ENCODE measurements at regions not wholly inside any gene's neighbourhood (a gene's known extent, or its start where the extent isn't known, plus 50 kb on each side); places are given as distances from the start of the nearest gene placed in this dataset.

DNA sequence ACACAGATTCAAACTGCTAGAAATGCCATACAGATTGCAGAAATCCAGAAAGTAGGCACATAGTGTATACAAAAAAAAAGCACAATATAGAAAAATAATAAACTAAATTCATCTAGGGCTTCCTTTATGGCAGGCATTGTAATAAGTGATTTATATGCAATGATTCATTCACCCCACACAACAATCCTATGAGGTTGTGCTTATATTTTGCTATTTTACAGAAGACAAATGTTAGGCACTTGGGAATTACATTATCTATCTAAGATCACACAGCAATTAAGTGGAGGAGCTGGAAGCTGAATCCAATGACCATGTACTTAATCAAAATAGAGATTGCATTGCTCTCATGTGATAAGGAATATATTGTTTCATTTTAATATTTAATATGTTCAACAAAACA is 225.7 kb upstream of the KCNK2 start:
- Histone ChIP-seq H3K4me1 (ENCODE audit: low read length) (no peaks in the 10 kb centered on the region), H3K9me3 (ENCODE audit: insufficient read depth, low read length) (no peaks in the 10 kb centered on the region), H2AFZ (ENCODE audit: low read depth, low read length) (no peak overlapping the region), H3K36me3 (replicated peaks; ENCODE audit: low read depth, low read length) (no peaks in the 10 kb centered on the region), H3K4me2 (ENCODE audit: low read length) (no peak overlapping the region), H3K4me3 (ENCODE audit: low read length) (no peak overlapping the region), H3K79me2 (ENCODE audit: low read length) (no peaks in the 10 kb centered on the region), H4K20me1 (ENCODE audit: insufficient read depth, low read length) (no peaks in the 10 kb centered on the region), H3K27ac (ENCODE audit: low read length) (no peak overlapping the region), H3K9ac (ENCODE audit: low read length) (no peak overlapping the region), H3K27me3 (ENCODE audit: low read depth, low read length) (peaks cover 3% of the 10 kb centered on the region; the same call in 1 of the 2 replicates)
- TF ChIP-seq, protein P1, sequence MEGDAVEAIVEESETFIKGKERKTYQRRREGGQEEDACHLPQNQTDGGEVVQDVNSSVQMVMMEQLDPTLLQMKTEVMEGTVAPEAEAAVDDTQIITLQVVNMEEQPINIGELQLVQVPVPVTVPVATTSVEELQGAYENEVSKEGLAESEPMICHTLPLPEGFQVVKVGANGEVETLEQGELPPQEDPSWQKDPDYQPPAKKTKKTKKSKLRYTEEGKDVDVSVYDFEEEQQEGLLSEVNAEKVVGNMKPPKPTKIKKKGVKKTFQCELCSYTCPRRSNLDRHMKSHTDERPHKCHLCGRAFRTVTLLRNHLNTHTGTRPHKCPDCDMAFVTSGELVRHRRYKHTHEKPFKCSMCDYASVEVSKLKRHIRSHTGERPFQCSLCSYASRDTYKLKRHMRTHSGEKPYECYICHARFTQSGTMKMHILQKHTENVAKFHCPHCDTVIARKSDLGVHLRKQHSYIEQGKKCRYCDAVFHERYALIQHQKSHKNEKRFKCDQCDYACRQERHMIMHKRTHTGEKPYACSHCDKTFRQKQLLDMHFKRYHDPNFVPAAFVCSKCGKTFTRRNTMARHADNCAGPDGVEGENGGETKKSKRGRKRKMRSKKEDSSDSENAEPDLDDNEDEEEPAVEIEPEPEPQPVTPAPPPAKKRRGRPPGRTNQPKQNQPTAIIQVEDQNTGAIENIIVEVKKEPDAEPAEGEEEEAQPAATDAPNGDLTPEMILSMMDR (IDR thresholded peaks at IDR 0.05; ENCODE audit: low read depth, low read length): no peak
- TF ChIP-seq EZH2phosphoT487 (IDR thresholded peaks at IDR 0.05; ENCODE audit: low read depth): no peak

DNA sequence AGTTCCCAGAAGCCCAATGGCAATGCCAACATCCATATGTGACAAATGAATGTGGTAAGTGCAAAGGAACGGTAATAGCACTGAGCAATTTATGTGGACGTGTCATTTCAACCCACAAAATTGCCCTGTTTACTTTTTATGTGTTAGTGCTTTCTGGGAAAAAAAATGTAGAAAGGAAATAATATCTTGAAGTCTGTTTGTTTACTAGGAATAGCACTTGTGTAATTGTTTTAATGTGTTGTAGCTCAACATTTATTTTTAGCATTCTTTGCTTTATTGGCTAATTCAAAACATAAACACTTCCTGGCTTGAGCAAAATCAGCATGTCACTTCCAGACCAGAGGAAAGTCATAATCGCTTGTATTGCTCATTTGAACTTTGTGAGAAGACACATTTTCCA is 224.8 kb upstream of the KCNK2 start:
- peaks cover 3% of the 10 kb centered on the region; the same call in 1 of the 2 replicates for H3K27me3 ChIP-seq (ENCODE audit: low read depth, low read length)
- no peaks in the 10 kb centered on the region for H3K79me2 ChIP-seq (ENCODE audit: low read length)
- H3K9me3 ChIP-seq (ENCODE audit: insufficient read depth, low read length): no peaks in the 10 kb centered on the region
- H3K36me3 ChIP-seq (replicated peaks; ENCODE audit: low read depth, low read length): no peaks in the 10 kb centered on the region
- H3K4me2 ChIP-seq (ENCODE audit: low read length): no peak overlapping the region
- no peaks in the 10 kb centered on the region for H4K20me1 ChIP-seq (ENCODE audit: insufficient read depth, low read length)
- TF ChIP-seq, protein P1 (IDR thresholded peaks at IDR 0.05; ENCODE audit: low read depth, low read length): no peak
- no peak for TF ChIP-seq EZH2phosphoT487 (IDR thresholded peaks at IDR 0.05; ENCODE audit: low read depth)
- H3K9ac ChIP-seq (ENCODE audit: low read length): no peak overlapping the region
- H3K27ac ChIP-seq (ENCODE audit: low read length): no peak overlapping the region
- no peak overlapping the region for H3K4me3 ChIP-seq (ENCODE audit: low read length)
- H2AFZ ChIP-seq (ENCODE audit: low read depth, low read length): no peak overlapping the region
- no peaks in the 10 kb centered on the region for H3K4me1 ChIP-seq (ENCODE audit: low read length)

DNA sequence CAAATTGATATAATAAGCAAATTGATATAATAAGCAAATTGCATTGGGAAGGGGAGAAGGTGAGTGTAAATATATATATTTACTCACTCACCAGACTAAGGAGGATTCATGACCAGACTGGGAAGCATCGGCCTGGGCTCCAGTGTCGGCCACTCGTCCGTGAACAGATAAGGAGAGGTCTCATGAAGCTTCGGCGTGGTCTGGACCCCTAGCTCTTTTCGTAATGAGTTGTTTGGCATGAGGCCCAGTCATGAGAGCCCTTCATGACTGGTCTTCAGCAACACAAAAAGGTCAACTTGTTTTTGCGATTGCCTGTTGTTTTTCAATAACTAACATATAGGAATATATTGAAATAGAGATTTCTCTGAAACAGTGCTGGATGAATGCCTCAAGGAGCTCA is 222.9 kb upstream of the KCNK2 start:
- no peak overlapping the region for H3K4me3 ChIP-seq (ENCODE audit: low read length)
- no peaks in the 10 kb centered on the region for H3K9me3 ChIP-seq (ENCODE audit: insufficient read depth, low read length)
- no peaks in the 10 kb centered on the region for H3K79me2 ChIP-seq (ENCODE audit: low read length)
- H3K27ac ChIP-seq (ENCODE audit: low read length): no peak overlapping the region
- H3K4me1 ChIP-seq (ENCODE audit: low read length): no peaks in the 10 kb centered on the region
- no peaks in the 10 kb centered on the region for H3K36me3 ChIP-seq (replicated peaks; ENCODE audit: low read depth, low read length)
- H2AFZ ChIP-seq (ENCODE audit: low read depth, low read length): no peak overlapping the region
- H3K9ac ChIP-seq (ENCODE audit: low read length): no peak overlapping the region
- TF ChIP-seq, protein P1 (IDR thresholded peaks at IDR 0.05; ENCODE audit: low read depth, low read length): no peak
- TF ChIP-seq EZH2phosphoT487 (IDR thresholded peaks at IDR 0.05; ENCODE audit: low read depth): no peak
- H4K20me1 ChIP-seq (ENCODE audit: insufficient read depth, low read length): no peaks in the 10 kb centered on the region
- H3K4me2 ChIP-seq (ENCODE audit: low read length): no peak overlapping the region
- H3K27me3 ChIP-seq (ENCODE audit: low read depth, low read length): peaks cover 3% of the 10 kb centered on the region; the same call in 1 of the 2 replicates

DNA sequence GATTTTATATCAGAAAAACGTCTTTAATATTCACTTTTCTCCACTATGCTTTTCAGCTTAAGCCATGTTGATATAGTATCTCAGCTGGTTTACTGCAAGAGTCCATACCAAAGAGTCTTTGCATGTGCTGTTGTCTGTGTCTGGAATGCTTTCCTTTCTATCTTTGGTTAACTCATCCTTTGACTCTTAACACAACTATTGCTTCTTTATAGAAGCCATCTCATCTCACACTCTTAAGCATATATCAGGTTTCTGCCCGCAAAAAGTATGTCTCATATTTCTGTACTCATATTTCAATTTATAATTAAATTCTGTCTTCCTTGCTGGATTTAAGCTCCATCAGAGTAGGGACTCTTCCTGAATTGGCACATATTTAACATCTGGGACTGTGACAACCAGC is 220.9 kb upstream of the KCNK2 start:
- no peak overlapping the region for H3K4me2 ChIP-seq (ENCODE audit: low read length)
- TF ChIP-seq, protein P1 (IDR thresholded peaks at IDR 0.05; ENCODE audit: low read depth, low read length): no peak
- no peak for TF ChIP-seq EZH2phosphoT487 (IDR thresholded peaks at IDR 0.05; ENCODE audit: low read depth)
- H3K9me3 ChIP-seq (ENCODE audit: insufficient read depth, low read length): no peaks in the 10 kb centered on the region
- H4K20me1 ChIP-seq (ENCODE audit: insufficient read depth, low read length): no peaks in the 10 kb centered on the region
- no peak overlapping the region for H3K9ac ChIP-seq (ENCODE audit: low read length)
- no peaks in the 10 kb centered on the region for H3K4me1 ChIP-seq (ENCODE audit: low read length)
- H3K27ac ChIP-seq (ENCODE audit: low read length): no peak overlapping the region
- H3K79me2 ChIP-seq (ENCODE audit: low read length): no peaks in the 10 kb centered on the region
- no peak overlapping the region for H2AFZ ChIP-seq (ENCODE audit: low read depth, low read length)
- peaks cover 3% of the 10 kb centered on the region; the same call in 1 of the 2 replicates for H3K27me3 ChIP-seq (ENCODE audit: low read depth, low read length)
- no peak overlapping the region for H3K4me3 ChIP-seq (ENCODE audit: low read length)
- no peaks in the 10 kb centered on the region for H3K36me3 ChIP-seq (replicated peaks; ENCODE audit: low read depth, low read length)

Measured in OCI-LY3 (cell line).